HG02623 (cell line): ENCODE measurements at regions not wholly inside any gene's neighbourhood (a gene's known extent, or its start where the extent isn't known, plus 50 kb on each side); places are given as distances from the start of the nearest gene placed in this dataset.

Source experiments
- ATAC-seq: cut with Tn5 transposase; IDR thresholded peaks from one replicate; pipeline ENCODE4 v1.9.1; 2021; ENCODE audit warnings: moderate library complexity; ENCODE audit not compliant: unreplicated experiment

DNA sequence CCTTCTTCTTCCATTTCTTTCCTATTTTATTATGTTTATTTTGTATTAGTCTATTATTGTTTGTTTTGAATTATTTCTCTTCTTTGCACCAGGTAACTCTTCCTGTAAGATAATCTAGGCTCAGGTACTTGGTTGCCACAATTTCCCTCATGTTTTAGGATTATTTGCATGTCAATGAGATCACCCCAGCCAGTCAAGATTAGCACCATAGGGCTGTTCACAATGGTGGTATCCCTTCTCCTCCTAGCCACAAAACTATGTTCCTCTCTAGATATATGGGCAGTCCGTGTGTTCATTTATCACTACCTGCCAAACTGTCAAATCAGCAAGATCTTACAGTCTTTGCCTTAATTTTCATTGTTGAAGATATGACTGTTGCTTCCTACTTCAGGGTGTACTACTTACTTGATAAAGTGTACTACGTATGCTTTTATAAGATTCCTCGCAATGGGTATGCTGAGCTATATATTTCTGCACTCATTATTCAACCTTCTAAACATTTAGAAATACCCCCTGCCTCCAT is 1536.2 kb downstream of the PLA2G4A start:
- ATAC-seq: no peak

DNA sequence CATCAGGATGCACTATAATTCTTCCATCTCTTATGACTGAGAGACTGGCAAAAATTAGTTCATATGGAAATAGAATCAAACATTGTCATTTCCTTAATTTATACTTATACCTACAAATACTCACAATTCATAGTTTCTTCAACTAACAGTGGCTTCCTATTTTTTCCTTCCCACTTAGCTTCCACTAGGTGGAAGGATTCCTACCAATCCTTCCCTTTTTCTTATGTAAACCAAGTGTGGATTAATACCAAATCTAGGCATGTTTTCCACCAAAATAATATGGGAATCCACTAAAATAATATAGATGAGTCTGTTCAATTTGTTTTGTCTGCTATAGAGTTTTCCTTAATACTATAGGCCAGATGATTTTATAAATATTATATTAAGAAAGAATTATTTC is 1537.1 kb downstream of the PLA2G4A start:
- ATAC-seq: no peak

DNA sequence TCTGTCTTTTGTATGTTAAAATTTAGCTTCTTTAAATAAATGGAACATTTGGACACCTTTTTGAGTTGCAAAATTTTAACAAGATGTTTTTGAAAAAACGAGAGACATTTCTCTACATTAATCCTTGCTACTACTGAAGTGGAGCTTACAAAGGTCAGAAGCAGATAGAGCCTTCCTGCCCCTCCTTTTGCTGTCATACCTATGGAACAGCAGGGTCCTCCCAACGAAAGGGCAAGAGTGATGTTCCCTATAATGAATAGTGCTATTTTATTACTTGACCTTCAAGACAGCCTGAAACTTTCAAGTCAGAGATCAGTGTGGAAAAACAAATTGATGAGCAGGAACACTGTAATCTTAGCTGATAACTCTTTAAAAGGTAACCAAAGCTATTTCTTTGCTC is 1538.9 kb downstream of the PLA2G4A start:
- ATAC-seq: no peak

DNA sequence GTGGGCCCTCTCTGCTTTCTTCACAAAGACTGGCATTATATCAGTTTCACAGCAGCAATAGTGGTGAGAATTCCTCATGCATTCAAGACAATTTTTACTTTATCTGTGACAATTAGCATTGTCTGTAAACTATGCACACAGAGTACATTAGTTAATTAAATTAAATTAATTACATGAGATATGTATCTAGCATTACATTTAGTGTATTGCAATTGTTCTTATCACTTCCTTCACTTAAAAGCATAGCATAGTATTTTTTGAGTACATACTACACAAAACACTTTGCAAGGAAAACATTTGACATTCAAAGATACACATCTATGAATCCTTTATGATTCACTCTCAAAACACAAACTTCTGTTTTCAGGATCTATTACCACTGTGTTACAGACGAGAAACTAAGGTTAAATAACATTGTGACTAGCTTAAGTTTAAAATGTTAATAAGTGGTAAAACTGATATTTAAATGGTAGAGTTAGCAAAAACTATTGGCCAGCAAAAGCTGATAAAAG is 1542.6 kb downstream of the PLA2G4A start:
- no peak for ATAC-seq

DNA sequence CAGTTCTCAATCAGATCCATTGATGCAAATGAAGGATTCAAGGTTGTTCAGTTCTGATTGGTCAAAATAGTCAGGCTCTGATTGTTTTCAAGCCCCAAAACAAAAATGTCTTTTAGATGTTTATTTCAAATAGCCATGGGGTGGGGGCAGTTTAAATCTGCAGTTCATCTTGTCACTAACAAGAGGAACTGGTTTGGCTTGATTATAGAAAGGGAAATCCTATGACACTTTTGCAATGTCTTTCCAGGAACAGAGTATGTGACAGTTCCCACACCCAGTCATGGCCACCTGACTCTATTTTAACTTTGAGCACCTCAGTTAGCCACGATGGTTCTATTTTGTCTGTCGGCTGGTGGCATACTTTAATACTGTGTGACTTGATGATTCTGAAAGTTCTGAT is 1544.1 kb downstream of the PLA2G4A start:
- no peak for ATAC-seq

DNA sequence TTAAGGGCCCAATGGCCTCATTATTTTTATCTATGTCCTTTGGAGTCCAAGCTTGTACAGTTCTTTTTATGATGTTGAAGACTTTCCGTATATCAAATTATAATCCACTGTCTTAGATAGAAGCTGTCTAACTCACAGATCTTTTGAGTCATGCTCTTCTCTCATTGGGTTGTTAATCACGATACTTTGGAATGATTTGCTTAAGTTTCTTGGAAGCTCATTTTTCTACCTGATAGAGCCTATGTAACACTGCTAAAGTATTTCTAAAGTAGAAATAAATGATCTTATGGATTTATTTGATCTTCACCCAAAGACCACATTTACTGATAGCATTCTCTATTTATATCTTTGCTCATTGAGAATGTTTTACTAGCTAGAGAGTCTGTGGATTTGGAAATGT is 1554.1 kb downstream of the PLA2G4A start:
- no peak for ATAC-seq

DNA sequence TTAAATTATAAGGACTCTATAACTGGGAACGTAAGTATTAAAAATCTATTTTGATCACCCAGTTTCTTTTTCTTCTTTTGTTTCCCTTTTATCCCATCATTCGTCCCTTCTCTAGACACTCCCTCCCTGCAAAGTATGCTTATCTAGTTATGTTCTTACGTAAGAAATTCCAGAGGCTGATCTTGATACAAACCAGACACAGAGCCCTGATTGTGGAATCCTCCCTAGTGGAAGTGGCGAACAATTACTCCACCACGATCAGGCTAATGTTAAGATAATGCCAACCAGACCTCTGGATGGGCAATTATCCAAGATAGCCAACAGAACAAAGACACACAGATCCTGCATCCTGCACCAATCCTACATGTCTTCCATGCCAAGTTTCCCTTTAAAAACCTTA is 1557.4 kb downstream of the PLA2G4A start:
- ATAC-seq: no peak

DNA sequence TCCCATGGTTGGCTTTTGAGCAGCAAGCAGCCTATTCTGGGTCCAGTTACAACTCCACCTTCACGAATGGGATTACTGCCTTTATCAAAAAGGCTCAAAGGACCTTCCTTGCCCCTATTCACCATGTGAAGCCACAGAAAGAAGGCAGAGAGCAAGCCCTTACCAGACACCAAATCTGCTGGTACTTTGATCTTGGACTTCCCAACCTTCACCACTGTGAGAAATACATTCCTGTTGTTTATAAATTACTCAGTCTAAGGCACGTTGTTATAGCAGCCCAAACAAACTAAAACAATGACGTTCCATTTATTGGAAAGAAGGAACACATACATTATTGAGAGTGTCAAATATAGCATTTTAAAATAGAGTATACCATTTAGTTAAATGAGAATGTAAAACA is 1557.9 kb downstream of the PLA2G4A start:
- ATAC-seq: no peak

DNA sequence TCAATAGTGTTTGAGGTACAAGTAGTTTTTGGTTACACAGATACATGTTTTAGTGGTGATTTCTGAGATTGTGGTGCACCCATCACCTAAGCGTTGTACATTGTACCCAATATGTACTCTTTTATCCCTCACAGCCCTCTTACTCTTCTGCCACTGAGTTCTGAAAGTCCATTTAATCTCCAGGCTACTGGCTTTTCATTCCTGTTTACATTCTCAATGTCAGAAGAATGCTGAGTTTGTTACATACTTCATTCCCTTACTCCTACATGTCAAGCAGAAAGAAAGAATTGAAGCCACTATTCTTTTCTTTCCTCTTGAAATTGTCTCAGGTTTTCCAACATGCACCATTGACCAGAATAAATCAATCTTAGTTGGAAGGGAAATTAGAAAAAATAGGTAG is 1565.9 kb downstream of the PLA2G4A start:
- no peak for ATAC-seq

DNA sequence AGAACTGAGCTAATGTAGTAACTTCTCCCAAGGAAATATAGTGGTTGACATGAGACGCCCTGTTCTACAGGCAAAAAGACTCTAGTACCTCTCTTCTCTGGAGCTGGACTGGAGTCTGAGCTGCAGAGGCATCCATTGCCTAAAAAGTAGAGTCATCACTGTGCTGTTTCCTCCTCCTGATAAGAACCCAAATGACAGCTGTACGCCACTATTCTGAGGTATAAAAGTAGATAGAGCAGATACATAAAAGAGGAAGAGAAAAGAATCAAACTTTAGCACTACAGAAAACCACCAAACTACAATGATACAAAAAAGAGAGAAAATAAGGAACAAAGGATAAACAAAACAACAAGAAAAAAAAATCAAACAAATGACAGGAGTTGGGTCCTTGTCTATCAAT is 1568.8 kb downstream of the PLA2G4A start:
- no peak for ATAC-seq

DNA sequence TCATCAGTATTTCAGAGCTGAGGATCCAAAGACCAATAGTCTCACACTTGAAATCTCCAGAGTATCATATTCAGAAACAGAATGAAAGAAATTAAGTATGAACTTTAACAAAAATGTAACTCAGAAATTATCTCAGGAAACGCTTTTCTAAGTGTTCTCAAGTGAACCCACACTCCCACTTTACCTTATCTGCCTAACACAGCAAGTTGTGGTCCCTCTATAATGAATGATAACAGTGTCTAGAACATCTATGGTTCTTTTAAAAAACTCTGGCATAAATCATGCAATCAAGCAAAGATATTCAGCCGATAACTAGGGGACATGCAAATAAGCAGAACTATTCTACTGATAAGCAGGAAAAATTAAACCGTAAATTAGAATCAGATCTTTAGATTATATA is 1574.2 kb downstream of the PLA2G4A start:
- no peak for ATAC-seq

DNA sequence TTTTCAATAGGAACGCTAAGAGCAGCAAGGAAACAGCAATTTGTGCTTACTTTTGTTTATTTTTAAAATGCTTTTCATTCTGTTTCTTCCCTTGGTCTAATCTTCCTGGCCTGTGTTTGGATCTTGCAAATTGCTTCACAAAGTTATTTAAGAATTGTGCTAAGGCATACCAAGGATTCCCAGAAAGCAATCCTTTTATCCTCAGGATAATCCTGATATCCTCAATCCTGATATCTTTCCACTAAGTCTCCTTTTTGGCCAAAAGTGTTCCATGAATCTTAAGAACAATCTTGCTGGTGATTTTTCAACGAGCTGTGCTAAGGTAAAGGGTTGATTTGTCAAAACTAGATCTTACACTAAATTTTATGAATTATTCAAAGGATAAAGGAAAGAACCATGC is 1577.9 kb downstream of the PLA2G4A start:
- no peak for ATAC-seq

DNA sequence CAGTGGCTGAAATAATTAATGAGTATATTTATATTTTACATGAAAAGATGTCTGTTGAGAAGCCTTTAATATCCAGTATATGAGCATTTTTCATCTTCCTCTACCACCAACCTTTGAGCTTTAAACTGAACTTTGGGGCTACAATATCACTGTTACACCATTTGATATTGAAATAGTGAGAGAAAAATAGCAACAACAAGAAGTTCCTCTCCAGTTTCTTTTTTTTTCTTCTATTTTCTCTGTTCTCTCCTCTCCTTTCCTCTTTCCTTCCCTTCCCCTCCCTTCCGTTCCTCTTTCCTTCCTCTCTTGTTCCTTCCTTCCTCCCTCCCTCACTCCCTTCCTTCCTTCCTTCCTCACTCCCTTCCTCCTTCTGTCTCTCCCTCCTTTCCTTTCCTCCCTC is 1591.4 kb downstream of the PLA2G4A start:
- no peak for ATAC-seq

DNA sequence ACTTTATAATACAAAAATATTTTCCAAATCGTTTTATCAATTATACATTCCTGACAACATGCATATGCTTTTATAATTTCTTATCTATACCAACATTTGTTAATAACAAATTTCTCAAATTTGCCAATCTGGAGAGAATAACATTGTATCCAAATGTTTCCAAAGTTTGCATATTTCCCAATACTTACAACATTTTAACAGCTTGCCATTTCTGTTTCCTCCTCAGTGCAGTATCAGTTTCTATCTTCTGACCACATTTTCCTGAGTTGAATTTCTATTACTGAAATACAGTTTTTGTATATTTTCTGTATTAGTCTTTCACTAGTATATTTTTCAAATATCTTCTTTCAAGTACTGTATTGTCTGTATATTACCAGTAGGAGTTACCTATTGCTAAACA is 1594.3 kb downstream of the PLA2G4A start:
- no peak for ATAC-seq

DNA sequence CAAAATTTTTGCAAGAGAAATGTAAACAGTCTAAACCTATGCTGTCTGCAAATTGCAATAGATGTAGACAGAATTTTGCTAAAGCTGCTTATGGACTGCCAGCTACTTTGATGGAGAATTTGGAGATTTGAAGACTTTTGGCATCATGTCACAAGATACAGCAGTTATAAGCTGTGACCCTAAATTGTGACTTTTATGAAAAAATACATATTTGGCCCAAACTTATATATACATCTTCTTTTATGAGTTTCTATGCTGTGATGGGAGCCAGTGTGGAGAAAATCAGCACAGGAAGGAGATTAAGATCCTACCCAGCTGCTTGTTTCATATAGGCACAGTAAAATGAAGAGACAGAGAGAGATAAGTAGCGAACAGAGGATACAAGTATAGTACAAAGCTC is 1595.4 kb downstream of the PLA2G4A start:
- no peak for ATAC-seq

DNA sequence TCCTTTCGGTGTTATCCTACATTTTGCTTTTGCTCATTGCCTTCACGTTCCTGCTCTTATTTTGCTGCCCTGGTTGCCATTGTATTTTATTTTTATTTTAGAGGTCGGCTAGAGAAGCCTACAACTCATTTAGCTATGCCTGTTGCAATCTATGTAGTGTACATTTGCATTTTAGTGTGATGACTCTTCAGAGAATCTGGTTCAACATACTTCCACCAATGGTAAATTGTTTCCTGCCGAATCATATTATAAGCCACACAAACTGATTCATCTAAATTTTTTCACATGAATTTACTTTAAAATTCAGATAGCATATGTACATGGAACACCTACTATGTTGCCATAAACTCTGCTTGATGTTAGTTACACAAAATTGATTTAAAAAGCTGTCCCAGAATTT is 1596.9 kb downstream of the PLA2G4A start:
- no peak for ATAC-seq

DNA sequence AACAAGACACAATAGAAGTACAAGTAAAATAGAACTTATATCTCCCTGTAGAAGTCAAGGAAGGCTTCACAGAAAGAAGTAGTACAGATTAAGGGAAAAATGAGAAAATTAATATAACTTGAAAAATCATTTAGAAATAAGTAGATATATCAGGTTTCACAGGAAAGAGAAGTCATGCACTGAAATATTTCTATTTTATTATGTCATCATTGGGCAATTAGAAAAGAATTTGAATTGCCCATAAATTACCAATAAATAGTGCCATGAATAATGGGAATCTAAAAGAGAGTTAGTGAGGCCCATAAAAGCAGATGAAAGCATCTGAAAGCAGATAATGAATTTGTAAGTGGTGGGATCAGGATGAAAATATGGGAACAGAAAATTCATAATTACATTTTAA is 1597.8 kb downstream of the PLA2G4A start:
- ATAC-seq: no peak

DNA sequence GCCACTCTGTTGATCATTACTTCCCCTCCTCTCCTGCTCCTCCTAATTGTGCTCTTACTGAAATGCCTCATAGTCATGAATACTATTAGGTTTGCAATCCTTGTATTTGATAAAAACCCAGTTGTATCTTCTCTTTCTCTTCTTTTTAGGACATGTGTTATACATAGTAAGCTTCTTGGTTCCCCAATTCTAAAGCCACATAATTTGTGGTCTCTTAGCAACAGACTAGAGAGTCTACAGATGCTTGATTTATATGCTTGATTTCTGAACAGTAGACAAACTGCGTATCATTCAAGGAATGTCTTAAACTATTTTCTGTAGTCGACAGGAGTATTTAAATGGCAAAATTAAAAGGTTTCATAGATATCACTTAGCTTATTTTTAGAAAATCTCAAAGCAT is 1598.9 kb downstream of the PLA2G4A start:
- ATAC-seq: no peak

DNA sequence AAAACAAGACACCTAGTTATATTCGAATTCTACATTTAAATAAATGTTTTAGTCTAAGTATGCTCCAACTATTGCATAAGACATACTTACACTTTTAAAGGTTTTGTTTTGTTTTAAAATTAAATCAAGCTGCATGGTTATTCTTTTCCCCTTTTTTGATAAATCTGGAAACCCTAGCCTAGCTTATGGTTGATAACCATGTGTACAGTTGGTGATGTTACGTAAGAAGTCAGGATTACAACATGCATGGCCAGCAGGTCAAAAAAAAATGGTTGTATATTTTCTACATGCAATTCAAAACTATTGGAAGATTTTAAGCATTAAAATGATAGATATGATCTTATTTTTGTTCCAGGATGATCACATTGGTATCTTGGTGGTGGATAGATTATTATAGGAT is 1600.6 kb downstream of the PLA2G4A start:
- no peak for ATAC-seq

DNA sequence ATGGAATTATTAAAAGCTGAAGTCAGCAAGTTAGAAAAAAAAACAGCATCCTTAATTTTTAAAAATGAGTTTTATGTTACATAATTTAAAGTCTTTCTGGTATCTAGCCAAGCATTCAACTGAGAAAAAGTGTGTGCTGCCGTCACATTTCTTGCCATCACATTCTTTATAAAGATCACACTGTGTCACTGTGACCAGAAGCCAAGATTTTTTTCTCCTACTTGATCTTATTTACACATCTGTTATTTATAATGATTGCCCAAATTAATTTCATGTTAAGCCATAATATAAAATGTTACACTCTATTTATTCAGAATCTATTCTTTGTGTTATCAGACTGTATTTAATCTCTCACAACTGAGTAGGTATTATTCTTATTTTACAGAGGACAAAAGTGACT is 1603.7 kb downstream of the PLA2G4A start:
- no peak for ATAC-seq

DNA sequence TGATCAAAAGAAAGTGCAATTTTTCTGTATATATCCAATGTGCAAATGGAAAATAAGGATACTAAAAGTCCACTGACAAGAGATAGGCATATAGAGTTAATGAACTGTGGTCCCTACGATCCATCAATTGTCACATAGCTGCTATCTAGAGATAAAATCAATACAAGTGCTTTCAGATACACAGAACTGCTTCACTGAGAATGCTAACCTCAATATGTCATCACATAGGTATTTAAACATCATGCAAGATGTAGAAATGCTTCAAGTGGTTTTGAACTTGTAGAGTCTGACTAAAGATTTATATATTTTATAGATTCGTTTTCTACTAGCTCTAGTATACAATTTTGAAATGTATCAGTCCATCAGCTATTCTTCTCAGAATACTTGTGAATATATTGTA is 1604.7 kb downstream of the PLA2G4A start:
- ATAC-seq: no peak

DNA sequence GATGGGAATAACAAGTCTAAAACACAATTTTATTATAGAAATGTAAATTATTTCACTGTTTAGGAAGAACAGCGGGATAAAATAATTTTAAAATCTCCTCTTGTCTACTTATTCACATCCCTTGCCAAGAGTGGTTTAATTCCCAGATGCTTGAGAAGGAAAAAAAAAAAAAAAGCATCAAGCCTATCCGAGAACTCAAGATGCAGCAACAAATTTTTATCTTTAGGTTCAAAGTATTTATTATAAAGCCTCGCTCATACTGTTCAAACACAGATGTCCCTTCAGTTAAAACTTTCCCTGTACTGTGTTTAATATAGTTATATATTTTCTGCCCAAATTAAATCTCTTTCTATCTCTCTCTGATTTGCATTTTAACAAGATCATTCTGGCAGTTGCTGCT is 1615.8 kb downstream of the PLA2G4A start:
- no peak for ATAC-seq

DNA sequence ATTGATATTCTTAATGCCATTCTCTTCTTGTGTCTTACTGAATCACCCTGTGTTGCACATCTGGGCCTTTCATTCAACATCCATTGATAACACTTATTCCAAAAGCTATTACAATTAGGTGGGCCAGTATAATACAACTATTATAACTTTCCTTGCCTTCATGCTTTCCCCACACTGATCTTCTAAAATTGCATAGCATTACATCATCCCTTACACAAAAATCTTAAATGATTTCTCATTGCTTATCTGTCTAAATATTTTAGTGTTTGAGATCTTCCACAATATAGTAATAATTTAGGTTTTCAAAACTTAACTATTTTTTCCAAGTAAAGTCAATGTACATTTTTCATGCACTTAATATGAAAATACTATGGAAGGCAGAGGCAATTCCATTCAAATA is 1634.1 kb downstream of the PLA2G4A start:
- ATAC-seq: no peak

DNA sequence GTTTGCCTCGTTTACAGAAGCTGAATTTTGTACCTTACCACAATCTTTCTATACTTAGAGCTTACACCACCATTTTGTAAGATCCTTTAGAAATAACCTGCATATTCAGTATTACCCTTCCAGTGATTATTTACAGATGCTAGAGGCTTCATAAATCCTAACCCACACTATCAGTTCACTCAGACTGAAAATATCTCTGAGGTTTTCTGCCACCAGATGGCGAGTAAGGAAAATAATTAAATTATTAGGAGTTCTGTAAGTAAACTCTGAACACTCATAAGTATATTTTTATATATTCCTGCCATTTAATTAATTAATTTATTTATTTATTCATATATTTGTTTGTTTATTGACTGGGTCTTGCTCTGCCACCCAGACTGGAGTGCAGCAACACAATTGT is 1635.2 kb downstream of the PLA2G4A start:
- ATAC-seq: no peak
